ENCODE measurements at regions not wholly inside any gene's neighbourhood (a gene's known extent, or its start where the extent isn't known, plus 50 kb on each side); places are given as distances from the start of the nearest gene placed in this dataset.
"Not testable (repeated sequence)": the region's sequence is repeated elsewhere in the genome, so short reads cannot be mapped to it uniquely, and the experiment has no call there.

DNA sequence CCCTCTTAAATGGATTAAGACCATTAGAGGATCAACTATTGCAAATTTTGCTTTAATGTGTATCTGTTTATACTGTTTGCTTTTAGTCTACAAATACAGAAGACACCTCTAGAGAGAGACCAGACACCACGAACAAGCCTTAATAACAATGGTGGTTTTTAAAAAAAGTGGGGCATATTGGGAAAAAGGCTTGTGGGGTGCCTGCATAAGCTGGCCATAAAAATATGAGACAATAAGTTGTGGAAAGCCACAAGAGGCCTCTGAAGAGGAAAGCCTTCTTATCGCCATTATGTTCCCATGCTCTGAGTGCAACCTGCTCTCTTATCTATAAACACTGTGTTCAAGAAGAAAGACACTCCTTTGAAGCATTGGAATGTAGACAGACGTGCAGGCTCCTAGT is 52.0 kb upstream of the PRSS16 start:
- not testable (repeated sequence) for H3K4me1 Mint-ChIP-seq (ENCODE audit: low read depth); H3K9me3 Mint-ChIP-seq

More for the DNA sequence above, 52.0 kb upstream of the PRSS16 start:
- H3K36me3 Mint-ChIP-seq (ENCODE audit: low read depth); H3K27me3 Mint-ChIP-seq; H3K27ac Mint-ChIP-seq; H3K4me3 Mint-ChIP-seq: not testable (repeated sequence)

Data from stimulated activated naive CD8-positive, alpha-beta T cell treated with anti-CD3 and anti-CD28 coated beads, Interleukin-15, Interleukin-2, amounts not matched to agents 100 ng/mL and 50 ng/mL, for 24 hours (primary cell).